ENCODE measurements at regions not wholly inside any gene's neighbourhood (a gene's known extent, or its start where the extent isn't known, plus 50 kb on each side); places are given as distances from the start of the nearest gene placed in this dataset.

GRCh38 chr2:45207101-45207500 is 197.8 kb upstream of the SIX2 start:
- Histone ChIP-seq H3K9ac (ENCODE audit: low read length) (no peak overlapping the region), H3K27me3 (replicated peaks; ENCODE audit: insufficient read depth, low read length) (peaks cover 1% of the 10 kb centered on the region; the same call in 1 of the 2 replicates), H3K9me3 (replicated peaks; ENCODE audit: insufficient read depth, low read length) (no peaks in the 10 kb centered on the region), H3K9me2 (replicated peaks; ENCODE audit: insufficient read depth, low read length) (no peaks in the 10 kb centered on the region), H3K79me2 (ENCODE audit: low read length) (no peaks in the 10 kb centered on the region), H4K20me1 (ENCODE audit: insufficient read depth, low read length) (no peaks in the 10 kb centered on the region), H3K36me3 (replicated peaks; ENCODE audit: insufficient read depth, low read length) (no peaks in the 10 kb centered on the region), H3K4me2 (ENCODE audit: low read depth, low read length) (no peak overlapping the region), H2AFZ (ENCODE audit: low read length) (no peak overlapping the region), H3K27ac (ENCODE audit: low read length) (no peak overlapping the region), H3K4me3 (ENCODE audit: low read length) (no peak overlapping the region), H3F3A (ENCODE audit: insufficient read depth, low read length) (no peaks in the 10 kb centered on the region), H3K4me1 (ENCODE audit: low read length) (peaks cover 11% of the 10 kb centered on the region; the same call in 1 of the 2 replicates)
- TF ChIP-seq EZH2phosphoT487 (IDR thresholded peaks at IDR 0.05; ENCODE audit: low read length) = no peak
- TF ChIP-seq EZH2 (optimal IDR thresholded peaks at IDR 0.05; ENCODE audit: low read depth, low read length) = no peak
- TF ChIP-seq, protein P1, sequence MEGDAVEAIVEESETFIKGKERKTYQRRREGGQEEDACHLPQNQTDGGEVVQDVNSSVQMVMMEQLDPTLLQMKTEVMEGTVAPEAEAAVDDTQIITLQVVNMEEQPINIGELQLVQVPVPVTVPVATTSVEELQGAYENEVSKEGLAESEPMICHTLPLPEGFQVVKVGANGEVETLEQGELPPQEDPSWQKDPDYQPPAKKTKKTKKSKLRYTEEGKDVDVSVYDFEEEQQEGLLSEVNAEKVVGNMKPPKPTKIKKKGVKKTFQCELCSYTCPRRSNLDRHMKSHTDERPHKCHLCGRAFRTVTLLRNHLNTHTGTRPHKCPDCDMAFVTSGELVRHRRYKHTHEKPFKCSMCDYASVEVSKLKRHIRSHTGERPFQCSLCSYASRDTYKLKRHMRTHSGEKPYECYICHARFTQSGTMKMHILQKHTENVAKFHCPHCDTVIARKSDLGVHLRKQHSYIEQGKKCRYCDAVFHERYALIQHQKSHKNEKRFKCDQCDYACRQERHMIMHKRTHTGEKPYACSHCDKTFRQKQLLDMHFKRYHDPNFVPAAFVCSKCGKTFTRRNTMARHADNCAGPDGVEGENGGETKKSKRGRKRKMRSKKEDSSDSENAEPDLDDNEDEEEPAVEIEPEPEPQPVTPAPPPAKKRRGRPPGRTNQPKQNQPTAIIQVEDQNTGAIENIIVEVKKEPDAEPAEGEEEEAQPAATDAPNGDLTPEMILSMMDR (IDR thresholded peaks at IDR 0.05; ENCODE audit: low read length) = no peak
- no peak for DNase-seq

GRCh38 chr2:45205985-45206384 is 196.7 kb upstream of the SIX2 start:
- H3K36me3 ChIP-seq (replicated peaks; ENCODE audit: insufficient read depth, low read length) = no peaks in the 10 kb centered on the region
- no peaks in the 10 kb centered on the region for H3K9me2 ChIP-seq (replicated peaks; ENCODE audit: insufficient read depth, low read length)
- H3K9me3 ChIP-seq (replicated peaks; ENCODE audit: insufficient read depth, low read length) = no peaks in the 10 kb centered on the region
- no peak overlapping the region for H3K27ac ChIP-seq (ENCODE audit: low read length)
- H3K4me2 ChIP-seq (ENCODE audit: low read depth, low read length) = no peak overlapping the region
- H3K27me3 ChIP-seq (replicated peaks; ENCODE audit: insufficient read depth, low read length) = peaks cover 8% of the 10 kb centered on the region; the same call in 1 of the 2 replicates
- no peaks in the 10 kb centered on the region for H3K79me2 ChIP-seq (ENCODE audit: low read length)
- no peaks in the 10 kb centered on the region for H4K20me1 ChIP-seq (ENCODE audit: insufficient read depth, low read length)
- DNase-seq = no peak
- H3F3A ChIP-seq (ENCODE audit: insufficient read depth, low read length) = no peaks in the 10 kb centered on the region
- H3K4me1 ChIP-seq (ENCODE audit: low read length) = peaks cover 11% of the 10 kb centered on the region; the same call in 1 of the 2 replicates
- H2AFZ ChIP-seq (ENCODE audit: low read length) = no peak overlapping the region
- H3K4me3 ChIP-seq (ENCODE audit: low read length) = no peak overlapping the region
- no peak overlapping the region for H3K9ac ChIP-seq (ENCODE audit: low read length)
- TF ChIP-seq, protein P1 (IDR thresholded peaks at IDR 0.05; ENCODE audit: low read length) = no peak
- no peak for TF ChIP-seq EZH2phosphoT487 (IDR thresholded peaks at IDR 0.05; ENCODE audit: low read length)
- TF ChIP-seq EZH2 (optimal IDR thresholded peaks at IDR 0.05; ENCODE audit: low read depth, low read length) = no peak

- no peaks in the 10 kb centered on the region for H3K9me3 ChIP-seq (replicated peaks; ENCODE audit: insufficient read depth, low read length)
- H3K4me1 ChIP-seq (ENCODE audit: low read length) = peaks cover 11% of the 10 kb centered on the region; the same call in 1 of the 2 replicates
- H3K9me2 ChIP-seq (replicated peaks; ENCODE audit: insufficient read depth, low read length) = no peaks in the 10 kb centered on the region
- no peaks in the 10 kb centered on the region for H4K20me1 ChIP-seq (ENCODE audit: insufficient read depth, low read length)
- no peaks in the 10 kb centered on the region for H3K36me3 ChIP-seq (replicated peaks; ENCODE audit: insufficient read depth, low read length)
- DNase-seq = no peak
- no peaks in the 10 kb centered on the region for H3F3A ChIP-seq (ENCODE audit: insufficient read depth, low read length)
- TF ChIP-seq EZH2phosphoT487 (IDR thresholded peaks at IDR 0.05; ENCODE audit: low read length) = no peak
- TF ChIP-seq EZH2 (optimal IDR thresholded peaks at IDR 0.05; ENCODE audit: low read depth, low read length) = no peak
- TF ChIP-seq, protein P1 (IDR thresholded peaks at IDR 0.05; ENCODE audit: low read length) = no peak
- H3K27ac ChIP-seq (ENCODE audit: low read length) = no peak overlapping the region
- no peak overlapping the region for H2AFZ ChIP-seq (ENCODE audit: low read length)
- peaks cover 8% of the 10 kb centered on the region; the same call in 1 of the 2 replicates for H3K27me3 ChIP-seq (replicated peaks; ENCODE audit: insufficient read depth, low read length)
- no peak overlapping the region for H3K4me3 ChIP-seq (ENCODE audit: low read length)
- H3K4me2 ChIP-seq (ENCODE audit: low read depth, low read length) = no peak overlapping the region
- H3K9ac ChIP-seq (ENCODE audit: low read length) = no peak overlapping the region
- no peaks in the 10 kb centered on the region for H3K79me2 ChIP-seq (ENCODE audit: low read length)
Observed at GRCh38 chr2:45205480-45205879, 196.2 kb upstream of the SIX2 start.
